GM12872 (cell line): ENCODE measurements at regions not wholly inside any gene's neighbourhood (a gene's known extent, or its start where the extent isn't known, plus 50 kb on each side); places are given as distances from the start of the nearest gene placed in this dataset.

Source experiments
- TF ChIP-seq, protein P1 (sequence below): IDR thresholded peaks from 3 replicates; pipeline ENCODE4 v1.5.1; 2011; ENCODE audit warnings: low read depth, mild to moderate bottlenecking, low read length, moderate library complexity; ENCODE audit not compliant: insufficient read depth

DNA sequence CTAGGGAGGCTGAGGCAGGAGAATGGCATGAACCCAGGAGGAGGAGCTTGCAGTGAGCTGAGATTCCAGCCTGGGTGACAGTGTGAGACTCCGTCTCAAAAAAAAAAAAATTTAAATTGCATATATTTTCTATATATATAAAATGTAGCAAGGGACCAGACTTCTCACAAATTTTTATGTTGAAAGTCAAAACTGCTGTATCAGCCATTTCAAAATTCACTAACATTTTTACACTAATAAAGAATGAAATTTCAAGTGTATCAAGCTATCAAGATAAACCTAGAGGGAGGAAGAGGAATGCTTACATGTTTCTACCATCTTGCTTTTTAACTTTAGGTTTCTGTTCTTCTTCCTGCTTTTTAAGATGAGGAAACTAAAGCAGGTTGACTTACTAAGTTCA lies 464.0 kb downstream of the KCNJ3 start:
- TF ChIP-seq, protein P1, sequence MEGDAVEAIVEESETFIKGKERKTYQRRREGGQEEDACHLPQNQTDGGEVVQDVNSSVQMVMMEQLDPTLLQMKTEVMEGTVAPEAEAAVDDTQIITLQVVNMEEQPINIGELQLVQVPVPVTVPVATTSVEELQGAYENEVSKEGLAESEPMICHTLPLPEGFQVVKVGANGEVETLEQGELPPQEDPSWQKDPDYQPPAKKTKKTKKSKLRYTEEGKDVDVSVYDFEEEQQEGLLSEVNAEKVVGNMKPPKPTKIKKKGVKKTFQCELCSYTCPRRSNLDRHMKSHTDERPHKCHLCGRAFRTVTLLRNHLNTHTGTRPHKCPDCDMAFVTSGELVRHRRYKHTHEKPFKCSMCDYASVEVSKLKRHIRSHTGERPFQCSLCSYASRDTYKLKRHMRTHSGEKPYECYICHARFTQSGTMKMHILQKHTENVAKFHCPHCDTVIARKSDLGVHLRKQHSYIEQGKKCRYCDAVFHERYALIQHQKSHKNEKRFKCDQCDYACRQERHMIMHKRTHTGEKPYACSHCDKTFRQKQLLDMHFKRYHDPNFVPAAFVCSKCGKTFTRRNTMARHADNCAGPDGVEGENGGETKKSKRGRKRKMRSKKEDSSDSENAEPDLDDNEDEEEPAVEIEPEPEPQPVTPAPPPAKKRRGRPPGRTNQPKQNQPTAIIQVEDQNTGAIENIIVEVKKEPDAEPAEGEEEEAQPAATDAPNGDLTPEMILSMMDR, result no peak

- TF ChIP-seq, protein P1, result no peak
Observed at GRCh38 chr2:155161314-155161713, 462.8 kb downstream of the KCNJ3 start.

DNA sequence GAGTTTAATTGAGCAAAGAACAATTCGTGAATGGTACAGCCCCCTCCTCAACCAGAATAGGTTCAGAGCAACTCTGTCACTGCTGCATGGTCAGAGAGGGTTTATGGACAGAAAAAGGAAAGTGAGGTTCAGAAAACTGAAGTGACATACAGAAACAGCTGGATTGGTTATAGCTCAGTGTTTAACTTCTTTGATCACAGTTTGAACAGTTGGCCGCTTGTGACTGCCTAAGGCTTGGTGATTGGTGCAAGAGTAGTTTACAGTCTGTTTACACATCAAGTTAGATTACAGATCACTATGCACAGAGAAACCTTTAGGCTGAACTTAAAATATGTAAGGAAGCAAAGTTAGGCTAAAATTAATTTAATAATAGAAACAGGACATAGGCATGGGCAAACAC lies 459.2 kb downstream of the KCNJ3 start:
- TF ChIP-seq, protein P1, result no peak

GRCh38 chr2:155157065-155157464 lies 458.6 kb downstream of the KCNJ3 start:
- TF ChIP-seq, protein P1, result no peak

DNA sequence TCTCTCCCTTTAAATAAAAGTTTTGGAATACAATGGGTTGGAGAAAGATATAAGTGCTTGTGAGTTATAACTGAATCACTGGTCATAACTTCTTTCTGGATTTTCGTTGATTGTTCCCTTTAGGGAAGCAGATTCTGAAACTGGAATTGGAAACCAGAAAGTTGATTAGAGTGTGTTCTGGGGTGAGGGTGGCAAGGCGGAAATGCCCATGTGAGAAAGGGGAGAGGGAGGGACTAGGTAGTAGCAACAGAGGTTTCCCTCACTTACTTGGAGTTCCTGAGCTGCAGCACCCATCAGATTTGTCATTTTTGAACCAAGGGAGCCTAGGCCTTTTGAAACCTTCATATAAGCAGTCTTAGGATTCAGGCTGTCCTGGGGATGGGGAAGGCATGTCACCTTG lies 453.4 kb downstream of the KCNJ3 start:
- TF ChIP-seq, protein P1, result no peak

DNA sequence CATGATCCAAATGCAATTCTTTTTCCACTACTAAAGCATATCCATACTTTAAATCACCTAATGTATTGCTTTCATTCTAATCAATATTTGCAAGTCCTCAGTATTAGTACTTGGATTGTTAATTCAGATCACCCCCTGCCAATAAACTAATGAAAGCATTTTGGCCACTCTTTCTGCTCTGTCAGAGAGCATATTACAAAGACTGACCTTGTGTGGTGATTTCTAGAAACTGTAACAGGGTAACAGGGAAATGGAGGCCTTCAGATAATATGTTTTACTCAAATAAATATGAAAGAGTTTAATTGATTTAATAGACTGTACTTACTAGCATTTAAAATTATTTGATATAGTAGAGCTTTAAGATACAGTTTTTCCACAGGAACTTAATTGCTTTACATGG lies 453.0 kb downstream of the KCNJ3 start:
- TF ChIP-seq, protein P1, result no peak

DNA sequence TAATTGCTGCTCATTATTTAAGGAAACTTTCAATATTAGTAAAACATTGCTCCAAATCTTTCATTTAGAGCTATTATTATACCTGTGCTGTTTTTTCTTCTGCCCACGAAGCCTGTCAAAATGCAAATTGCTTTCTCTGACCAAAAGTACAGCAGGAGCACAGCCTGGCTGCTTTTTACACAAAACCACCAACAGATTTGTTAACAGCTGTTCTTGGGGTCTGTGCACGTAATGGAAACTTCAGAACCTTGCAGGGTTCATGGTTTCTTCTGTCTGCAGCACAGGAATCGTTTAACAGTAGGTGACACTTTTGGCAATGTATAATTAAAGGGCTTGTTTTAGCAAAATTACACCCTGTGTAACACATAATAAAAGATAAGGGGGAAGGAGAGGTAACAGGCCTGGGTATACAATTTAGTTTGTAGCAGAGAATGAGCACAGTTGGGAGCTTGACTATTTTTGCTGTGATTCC lies 447.3 kb downstream of the KCNJ3 start:
- TF ChIP-seq, protein P1, result no peak

- TF ChIP-seq, protein P1, result no peak
Observed at GRCh38 chr2:155141418-155141817, 442.9 kb downstream of the KCNJ3 start.
